HG03159 (cell line): ENCODE measurements at regions not wholly inside any gene's neighbourhood (a gene's known extent, or its start where the extent isn't known, plus 50 kb on each side); places are given as distances from the start of the nearest gene placed in this dataset.

Source experiments
- ATAC-seq: cut with Tn5 transposase; IDR thresholded peaks from one replicate; pipeline ENCODE4 v1.9.1; 2021; ENCODE audit warnings: mild to moderate bottlenecking, moderate library complexity; ENCODE audit not compliant: unreplicated experiment

- no peak for ATAC-seq
Measured at GRCh38 chr12:40552868-40553267, 139.4 kb upstream of the CNTN1 start.

- ATAC-seq = no peak
Measured at GRCh38 chr12:40557980-40558379, 134.3 kb upstream of the CNTN1 start.

- ATAC-seq = peak; percentile 44
Measured at GRCh38 chr12:40559865-40560264, 132.4 kb upstream of the CNTN1 start.

GRCh38 chr12:40560848-40561247, 131.4 kb upstream of the CNTN1 start:
- no peak for ATAC-seq

GRCh38 chr12:40561395-40561966, 130.8 kb upstream of the CNTN1 start:
- ATAC-seq = peak; percentile 67

GRCh38 chr12:40565029-40565633, 127.1 kb upstream of the CNTN1 start:
- ATAC-seq = no peak

- no peak for ATAC-seq
Measured at GRCh38 chr12:40566271-40566670, 126.0 kb upstream of the CNTN1 start.

- no peak for ATAC-seq
Measured at GRCh38 chr12:40569626-40570179, 122.5 kb upstream of the CNTN1 start.

- ATAC-seq = no peak
Measured at GRCh38 chr12:40573024-40573423, 119.2 kb upstream of the CNTN1 start.

- ATAC-seq = no peak
Measured at GRCh38 chr12:40575987-40576386, 116.3 kb upstream of the CNTN1 start.

- no peak for ATAC-seq
Measured at GRCh38 chr12:40577834-40578233, 114.4 kb upstream of the CNTN1 start.

- no peak for ATAC-seq
Measured at GRCh38 chr12:40579687-40580086, 112.6 kb upstream of the CNTN1 start.

- ATAC-seq = no peak
Measured at GRCh38 chr12:40580346-40580745, 111.9 kb upstream of the CNTN1 start.

- no peak for ATAC-seq
Measured at GRCh38 chr12:40581889-40582288, 110.3 kb upstream of the CNTN1 start.

GRCh38 chr12:40583743-40584142, 108.5 kb upstream of the CNTN1 start:
- ATAC-seq = no peak

- ATAC-seq = no peak
Measured at GRCh38 chr12:40584763-40585162, 107.5 kb upstream of the CNTN1 start.

GRCh38 chr12:40586823-40587222, 105.4 kb upstream of the CNTN1 start:
- no peak for ATAC-seq

GRCh38 chr12:40587421-40587820, 104.8 kb upstream of the CNTN1 start:
- no peak for ATAC-seq

GRCh38 chr12:40587970-40588369, 104.3 kb upstream of the CNTN1 start:
- ATAC-seq = no peak

- no peak for ATAC-seq
Measured at GRCh38 chr12:40597133-40597532, 95.1 kb upstream of the CNTN1 start.

GRCh38 chr12:40598073-40598472, 94.2 kb upstream of the CNTN1 start:
- ATAC-seq = no peak

GRCh38 chr12:40602562-40602961, 89.7 kb upstream of the CNTN1 start:
- no peak for ATAC-seq

- peak; percentile 68 for ATAC-seq
Measured at GRCh38 chr12:40614923-40615322, 77.3 kb upstream of the CNTN1 start.
